GM12878 (cell line): ENCODE measurements at regions not wholly inside any gene's neighbourhood (a gene's known extent, or its start where the extent isn't known, plus 50 kb on each side); places are given as distances from the start of the nearest gene placed in this dataset.

ENCODE experiments used
- ATAC-seq: fragments of 200-7000 bp; cut with Tn5 transposase; 3 replicates; pipeline ENCODE4 v1.9.1; 2020; ENCODE audit warnings: mild to moderate bottlenecking, moderate library complexity
- BruUV-seq: library from RNA; stranded (reverse); fragments of 400-500 nt; replicated peaks from 2 replicates; lab custom pipeline; 2021; lab: Mats Ljungman, UMichigan
- CTCF ChIA-PET: fragments of 300-600 bp; sonication (Branson Sonifier 250); formaldehyde crosslinking; extraction: SDS; loops from one replicate; lab custom pipeline; 2021; ENCODE audit warnings: inconsistent platforms; lab: Yijun Ruan, JAX
- POLR2A ChIA-PET: fragments of 350-600 bp; formaldehyde crosslinking; extraction: SDS; loops from one replicate; lab custom pipeline; 2021; ENCODE audit warnings: inconsistent platforms; lab: Charles Lee
- RAD21 ChIA-PET: fragments of 300-600 bp; sonication (Branson Sonifier 250); formaldehyde crosslinking; loops from one replicate; lab custom pipeline; 2023; ENCODE audit warnings: antibody characterized with exemption; ENCODE audit not compliant: unreplicated experiment; lab: Charles Lee
- SMC1A ChIA-PET: fragments of 300-600 bp; sonication (Branson Sonifier 250); formaldehyde crosslinking; loops from one replicate; lab custom pipeline; 2023; ENCODE audit not compliant: unreplicated experiment, uncharacterized antibody; lab: Charles Lee
- DNase-seq: peaks from one replicate; pipeline ENCODE4 v3.0.0-alpha.2; 2011; ENCODE audit warnings: low read depth, low spot score
- FAIRE-seq: peaks from 3 replicates; lab custom pipeline; 2011; peaks lifted over from hg19 to GRCh38; lab: Jason Lieb, UNC
- H2AFZ ChIP-seq: 2 replicates; pipeline ENCODE4 v1.6.0; 2011; ENCODE audit warnings: low read depth, low read length, control low read depth; ENCODE audit not compliant: control insufficient read depth
- H3K27ac ChIP-seq: 2 replicates; pipeline ENCODE4 v1.5.1; 2011; ENCODE audit warnings: control low read depth; ENCODE audit not compliant: control insufficient read depth, insufficient read depth
- H3K27me3 ChIP-seq, 2 experiments: replicated peaks in 1 of 2; 2 replicates each; pipeline versions ENCODE4 v1.6.0 to v1.6.1; 2011; ENCODE audit warnings: low read length in 1 of 2; ENCODE audit not compliant: control insufficient read depth in 2 of 2, insufficient read depth in 2 of 2
- H3K36me3 ChIP-seq, 2 experiments: 2 replicates each; pipeline ENCODE4 v1.5.1; 2011; ENCODE audit warnings: low read length in 1 of 2; ENCODE audit not compliant: control insufficient read depth in 2 of 2, insufficient read depth in 2 of 2
- H3K4me1 ChIP-seq: 2 replicates; pipeline ENCODE4 v1.6.1; 2011; ENCODE audit warnings: mild to moderate bottlenecking, low read length, moderate library complexity, mixed read lengths; ENCODE audit not compliant: control insufficient read depth, insufficient read depth
- H3K4me2 ChIP-seq: 2 replicates; pipeline ENCODE4 v1.6.0; 2011; ENCODE audit warnings: control low read depth; ENCODE audit not compliant: control insufficient read depth, insufficient read depth
- H3K4me3 ChIP-seq: fragments of 200-600 bp; sonication (generic); 2 replicates; pipeline ENCODE4 v1.5.1; 2016
- H3K79me2 ChIP-seq: 2 replicates; pipeline ENCODE4 v1.6.0; 2011; ENCODE audit warnings: low read length; ENCODE audit not compliant: control insufficient read depth, insufficient read depth
- H3K9ac ChIP-seq: 2 replicates; pipeline ENCODE4 v1.8.0; 2011; ENCODE audit warnings: low read length, control low read depth, mixed read lengths; ENCODE audit not compliant: control insufficient read depth, insufficient read depth
- H3K9me3 ChIP-seq: replicated peaks from 3 replicates; pipeline ENCODE4 v1.5.1; 2011; ENCODE audit warnings: mild to moderate bottlenecking, low read length; ENCODE audit not compliant: control insufficient read depth, insufficient read depth
- H4K20me1 ChIP-seq: 2 replicates; pipeline ENCODE4 v1.6.0; 2011; ENCODE audit not compliant: control insufficient read depth, insufficient read depth
- HDAC6 ChIP-seq: fragments of 200-600 bp; sonication (generic); IDR thresholded peaks from one replicate; pipeline ENCODE4 v1.8.0; 2017; ENCODE audit warnings: antibody characterized with exemption; ENCODE audit not compliant: unreplicated experiment
- NBN ChIP-seq: fragments of 450-650 bp; IDR thresholded peaks from 2 replicates; pipeline ENCODE4 v1.6.1; 2016
- REST ChIP-seq: IDR thresholded peaks from 2 replicates; pipeline ENCODE4 v1.6.1; 2012; ENCODE audit warnings: mild to moderate bottlenecking, low read depth, low read length
- SPI1 ChIP-seq: IDR thresholded peaks from 2 replicates; pipeline ENCODE4 v1.6.1; 2011; ENCODE audit warnings: low read depth, mild to moderate bottlenecking, low read length, moderate library complexity, borderline replicate concordance; ENCODE audit not compliant: insufficient read depth
- ZBED1 ChIP-seq: IDR thresholded peaks from 2 replicates; pipeline ENCODE4 v1.6.1; 2016; ENCODE audit warnings: borderline replicate concordance
- WGBS: methylation state at CpG from one replicate; pipeline ENCODE4 v1.1.6; 2016; ENCODE audit warnings: low lambda C conversion rate; ENCODE audit not compliant: insufficient replicate concordance, insufficient coverage; ENCODE audit errors: missing lambda C conversion rate; 5-methylcytosine and 5-hydroxymethylcytosine counted together
- in situ Hi-C: fragments of 300-500 bp; cut with MboI; formaldehyde crosslinking; loops from 9 replicates; pipeline ENCODE4 v1.14.3; 2018; ENCODE audit warnings: mixed read lengths
- intact Hi-C: fragments of 100-400 bp; cut with micrococcal nuclease; formaldehyde crosslinking; loops from one replicate; pipeline ENCODE4 v1.14.2; 2022; ENCODE audit not compliant: unreplicated experiment

GRCh38 chr9:26462213-26462612, 430.4 kb downstream of the CAAP1 start:
- H3K27ac ChIP-seq: no peak overlapping the region
- TF ChIP-seq ZBED1 (no peak), SPI1 (no peak), REST (peak; percentile 35; the same call in 1 of the 2 replicates)
- no peaks in the 10 kb centered on the region for H3K27me3 ChIP-seq
- DNase-seq (no peak), ATAC-seq (no peak), FAIRE-seq (no peak)
- in situ Hi-C loops: no loop called here
- BruUV-seq: no TSS peak
- H3K79me2 ChIP-seq: no peaks in the 10 kb centered on the region
- H3K4me3 ChIP-seq: no peak overlapping the region
- no peaks in the 10 kb centered on the region for H3K4me1 ChIP-seq
- intact Hi-C loops: no loop called here
- WGBS: 0% methylated on average over 1 of the region's 1 CpG
- H3K4me2 ChIP-seq: no peak overlapping the region
- H4K20me1 ChIP-seq: no peaks in the 10 kb centered on the region
- no peak overlapping the region for H3K9ac ChIP-seq
- H3K36me3 ChIP-seq: no peaks in the 10 kb centered on the region
- ChIA-PET SMC1A (no interaction called here), CTCF (no interaction called here), RAD21 (no interaction called here), POLR2A (no interaction called here)
- H2AFZ ChIP-seq: no peak overlapping the region
- H3K9me3 ChIP-seq: no peaks in the 10 kb centered on the region

- Histone ChIP-seq H3K27ac (no peak overlapping the region), H3K9me3 (no peaks in the 10 kb centered on the region), H4K20me1 (no peaks in the 10 kb centered on the region), H3K4me2 (no peak overlapping the region), H3K9ac (no peak overlapping the region), H3K4me3 (no peak overlapping the region), H3K4me1 (no peaks in the 10 kb centered on the region), H3K27me3 (no peaks in the 10 kb centered on the region), H2AFZ (no peak overlapping the region), H3K79me2 (no peaks in the 10 kb centered on the region), H3K36me3 (no peaks in the 10 kb centered on the region)
- ChIA-PET POLR2A (no interaction called here), CTCF (no interaction called here), SMC1A (no interaction called here), RAD21 (no interaction called here)
- no peak for ATAC-seq
- WGBS: 0% methylated on average over 1 of the region's 1 CpG
- intact Hi-C loops: no loop called here
- BruUV-seq: no TSS peak
- no peak for DNase-seq
- in situ Hi-C loops: no loop called here
- FAIRE-seq: no peak
- TF ChIP-seq NBN: no peak
- no peak for TF ChIP-seq HDAC6
These were observed 432.0 kb downstream of the CAAP1 start for GRCh38 chr9:26460624-26461023.
